ENCODE measurements at regions not wholly inside any gene's neighbourhood (a gene's known extent, or its start where the extent isn't known, plus 50 kb on each side); places are given as distances from the start of the nearest gene placed in this dataset.

DNA sequence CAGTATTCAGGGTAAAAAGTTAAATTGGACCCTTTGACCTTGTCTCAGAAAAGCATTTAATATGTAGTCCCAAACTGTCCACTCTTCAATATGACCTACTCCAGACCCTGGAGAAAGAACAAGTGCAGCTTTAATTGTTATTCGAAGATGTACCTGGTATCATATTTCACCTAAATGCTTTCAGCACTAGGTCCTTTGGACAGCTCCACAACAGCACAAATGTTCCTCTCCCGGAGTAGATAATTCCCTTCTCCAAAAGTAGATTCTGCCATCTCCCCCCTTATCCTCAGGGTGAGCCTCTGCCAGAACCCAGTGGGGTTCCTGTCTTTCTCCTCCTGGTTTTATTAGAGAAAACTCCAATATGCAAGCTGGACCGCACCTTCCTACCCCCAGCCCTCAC lies 104.5 kb upstream of the AJAP1 start:
- no peak for DNase-seq

DNA sequence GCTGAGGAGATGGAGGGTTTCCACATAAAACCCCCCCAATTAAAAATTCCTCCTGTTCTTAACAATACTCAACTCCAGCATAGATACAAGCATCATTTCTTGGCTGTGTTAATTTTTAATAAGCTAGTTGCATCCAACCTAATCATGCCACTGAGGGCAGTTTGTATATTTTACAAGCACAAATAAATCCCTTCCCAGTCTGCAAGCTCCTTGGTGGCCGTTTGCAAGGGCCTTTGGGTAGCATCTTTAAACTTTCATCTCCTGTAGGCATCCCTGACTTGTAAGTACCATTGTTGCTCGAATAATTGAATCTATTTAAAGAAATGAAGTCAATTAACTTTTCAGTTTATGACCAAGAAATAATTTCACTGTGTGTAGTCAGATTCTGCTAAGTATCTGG lies 103.5 kb upstream of the AJAP1 start:
- no peak for DNase-seq

DNA sequence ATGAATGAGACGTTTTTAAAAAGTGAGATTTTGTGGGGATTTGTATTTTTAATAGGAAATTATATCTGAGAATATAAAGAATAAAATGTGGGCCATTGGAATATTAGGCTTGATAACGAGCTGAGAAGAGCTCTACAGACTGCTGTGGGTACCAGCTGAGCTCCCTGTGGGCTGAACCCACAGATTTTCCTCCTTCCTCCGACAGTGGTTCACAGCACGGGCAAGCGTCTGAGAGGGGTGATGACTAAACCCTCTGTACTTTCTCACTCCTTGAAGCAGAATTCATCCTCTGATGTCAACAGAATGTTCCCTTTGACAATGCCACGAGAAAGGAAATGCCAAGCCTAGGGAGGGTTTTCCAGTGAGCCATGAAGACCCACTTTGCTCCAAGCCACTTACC lies 102.7 kb upstream of the AJAP1 start:
- DNase-seq = no peak

DNA sequence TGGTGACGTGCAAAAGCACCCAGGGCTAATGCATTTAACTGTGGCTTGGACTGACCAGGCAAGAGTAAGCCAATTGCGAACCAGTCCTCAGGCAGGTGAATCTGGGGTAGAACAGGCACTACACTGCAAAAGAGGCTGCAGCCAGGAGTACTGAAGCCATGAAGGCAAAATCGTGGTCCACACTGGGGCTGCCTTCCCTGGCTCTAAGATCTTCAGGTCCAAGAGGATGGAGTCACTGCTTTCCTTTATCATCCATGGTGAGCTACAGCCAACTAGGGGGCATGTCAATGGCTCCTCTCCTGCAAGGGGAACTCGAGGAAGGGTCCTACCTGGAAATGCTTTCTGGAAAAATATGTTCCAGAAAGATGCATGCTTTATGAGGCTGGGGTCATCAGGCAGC lies 100.6 kb upstream of the AJAP1 start:
- DNase-seq = no peak

DNA sequence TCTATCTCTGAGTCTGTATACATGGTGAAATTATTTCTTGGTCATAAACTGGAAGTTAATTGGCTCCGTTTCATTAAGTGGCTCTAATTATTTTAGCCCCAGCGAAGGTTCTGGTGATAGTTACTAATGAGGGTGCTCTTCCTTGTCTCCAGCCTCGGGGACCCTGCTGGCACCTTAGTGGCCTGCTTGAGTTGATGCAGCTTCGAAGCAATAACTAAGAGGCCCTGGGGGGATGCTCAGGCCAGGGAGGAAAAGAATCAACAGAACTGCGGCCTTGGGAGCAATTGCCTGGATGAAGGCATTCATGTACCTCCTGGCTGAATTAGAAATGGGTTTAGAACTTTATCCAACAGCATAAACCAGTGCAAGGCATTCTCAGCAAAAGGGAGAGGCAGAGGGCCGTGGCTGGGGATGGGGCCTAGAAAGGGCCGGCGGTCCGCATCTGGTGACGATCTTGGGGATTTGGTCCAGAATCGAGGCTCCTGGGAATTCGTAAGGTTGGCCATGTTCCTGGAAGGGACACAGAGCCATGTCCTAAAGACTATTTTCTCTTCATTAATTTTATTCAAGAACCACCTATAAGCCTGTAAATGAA lies 100.0 kb upstream of the AJAP1 start:
- no peak for DNase-seq

DNA sequence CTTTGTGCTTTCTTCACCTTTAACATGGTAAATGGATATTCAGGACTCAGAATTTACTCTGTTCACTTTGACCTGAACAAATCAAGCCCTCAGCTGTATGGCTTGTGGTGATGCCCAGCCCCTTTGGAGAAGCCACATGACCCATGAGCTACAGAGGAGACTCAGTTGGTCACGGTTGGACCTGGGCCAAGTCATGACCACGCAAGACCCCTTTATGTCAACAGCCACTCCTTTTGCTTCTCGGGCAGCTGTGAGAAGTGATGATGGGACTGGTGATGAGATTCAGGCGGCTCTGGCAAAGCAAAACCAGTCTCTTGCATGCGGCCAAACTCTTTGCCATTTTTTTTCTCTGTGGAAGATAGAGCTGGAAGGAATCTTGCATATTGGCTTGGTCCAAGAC lies 96.5 kb upstream of the AJAP1 start:
- DNase-seq = no peak

DNA sequence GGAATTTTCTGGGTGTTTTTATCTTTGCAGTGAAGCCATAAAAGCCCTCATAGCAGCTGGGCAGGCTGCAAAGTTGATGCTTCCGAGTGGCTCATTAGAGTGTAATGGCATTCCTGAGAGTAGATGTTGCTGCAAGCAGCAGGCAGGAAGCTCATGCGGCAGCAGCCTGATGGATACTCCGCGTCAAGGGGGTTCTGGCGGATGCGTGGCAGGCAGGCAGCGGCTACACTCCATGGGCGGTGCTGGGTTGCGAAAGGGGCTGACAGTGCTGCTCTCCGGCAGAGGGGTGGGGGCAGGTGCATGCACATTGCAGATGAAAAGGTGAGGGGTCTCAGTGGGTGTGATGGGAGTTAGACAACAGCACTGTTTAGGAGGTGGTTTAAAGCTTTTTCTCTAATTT lies 93.2 kb upstream of the AJAP1 start:
- no peak for DNase-seq

DNA sequence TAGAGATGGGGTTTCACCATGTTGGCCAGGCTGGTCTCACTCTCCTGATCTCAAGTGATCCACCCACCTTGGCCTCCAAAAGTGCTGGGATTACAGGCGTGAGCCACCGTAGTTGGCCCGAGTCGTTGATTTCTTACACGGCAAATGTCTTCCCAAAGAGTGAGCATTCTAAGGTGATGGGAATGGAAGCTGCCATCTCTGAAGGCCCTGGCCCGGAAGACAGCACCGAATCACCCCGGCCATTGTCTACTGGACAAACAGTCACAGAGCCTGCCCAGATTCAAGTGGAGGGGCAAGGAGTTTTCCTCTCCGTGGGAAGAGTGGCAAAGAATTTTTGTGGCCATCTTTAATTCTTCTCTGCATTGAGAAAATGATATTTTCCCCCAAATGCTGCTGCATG lies 92.1 kb upstream of the AJAP1 start:
- no peak for DNase-seq

DNA sequence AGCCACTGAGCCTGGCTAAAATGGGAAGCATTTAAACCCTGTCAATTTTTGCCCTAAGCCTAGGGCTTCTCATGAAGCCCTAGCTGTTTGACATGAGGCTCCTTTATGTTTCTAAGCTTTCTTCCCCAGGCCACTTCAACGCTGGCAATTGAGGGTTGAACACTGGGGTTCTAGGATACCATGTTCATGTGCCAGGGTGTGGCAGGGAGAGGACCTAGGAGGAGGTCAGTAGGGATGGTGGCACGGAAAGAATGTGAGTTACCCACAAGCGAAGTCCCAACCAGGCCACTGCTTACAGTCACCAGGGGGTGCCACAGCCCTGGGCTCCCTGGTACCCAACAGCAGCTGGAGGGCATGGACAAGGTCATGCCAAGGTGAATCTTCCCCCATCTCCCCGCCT lies 90.8 kb upstream of the AJAP1 start:
- no peak for DNase-seq

DNA sequence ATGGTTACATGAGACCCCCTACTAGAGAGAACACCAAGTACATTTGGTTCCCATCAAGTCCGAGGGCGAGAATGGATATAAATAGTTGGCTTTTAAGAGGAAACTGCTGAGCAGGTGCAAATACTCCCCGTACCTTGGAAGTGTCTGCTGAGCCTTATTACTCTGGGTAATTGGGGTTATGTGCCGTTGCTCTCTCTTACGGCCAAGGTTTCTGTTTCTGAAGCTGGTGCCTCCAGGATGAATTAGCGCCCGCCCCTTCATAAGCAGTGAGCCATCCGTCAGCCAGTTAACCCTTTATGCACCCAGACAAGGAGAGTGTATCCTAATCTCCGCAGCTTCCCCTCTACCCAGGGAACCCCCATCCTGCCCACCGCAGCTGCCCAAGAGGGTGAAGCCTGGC lies 90.4 kb upstream of the AJAP1 start:
- DNase-seq = no peak

DNA sequence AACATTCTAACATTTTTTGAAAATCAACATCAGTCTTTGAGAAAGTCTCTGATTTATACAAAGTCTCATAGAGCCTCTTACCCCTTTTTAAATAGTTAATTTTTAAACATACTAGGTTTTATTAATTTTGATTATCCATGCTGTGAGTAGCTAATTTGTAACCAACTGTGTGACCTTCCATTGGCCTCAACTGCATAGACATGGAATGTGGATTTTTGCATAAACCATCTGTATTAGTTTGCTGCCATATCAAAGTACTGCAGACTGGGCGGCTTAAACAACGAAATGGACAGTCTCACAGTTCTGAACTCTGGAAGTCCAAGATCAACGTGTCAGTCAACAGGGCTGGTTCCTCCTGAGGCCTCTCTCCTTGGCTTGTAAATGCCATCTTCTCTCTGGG lies 89.2 kb upstream of the AJAP1 start:
- no peak for DNase-seq

DNA sequence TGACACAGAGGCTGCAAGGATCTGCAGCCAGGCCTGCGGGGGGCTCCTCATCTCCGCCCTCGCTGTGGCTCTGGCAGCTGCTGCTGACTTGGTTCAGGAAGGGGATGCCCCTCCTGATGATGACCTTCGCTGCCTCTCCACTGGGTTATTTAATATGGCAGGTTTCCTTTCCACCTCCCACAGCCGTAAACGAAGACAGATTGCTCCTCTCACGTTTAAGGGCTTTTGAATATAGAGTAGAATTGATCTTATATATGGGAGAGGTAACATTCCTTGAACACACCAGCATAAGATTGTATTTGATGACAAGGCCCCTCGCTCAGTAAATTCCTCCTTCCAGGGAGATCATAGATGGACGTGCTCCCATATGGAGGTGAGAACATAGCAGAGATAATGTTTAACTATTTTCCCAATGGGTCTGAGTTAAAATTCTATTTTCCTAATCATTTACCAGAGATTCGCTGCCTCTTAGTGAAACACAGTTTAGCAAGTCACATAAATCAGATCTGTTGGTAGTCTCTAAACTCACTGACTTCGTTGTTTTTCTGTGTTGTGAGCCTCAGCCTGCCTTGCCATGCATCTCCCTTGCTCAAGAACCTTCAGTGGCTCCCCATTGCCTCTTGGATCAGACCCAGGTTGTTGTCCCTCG lies 88.5 kb upstream of the AJAP1 start:
- DNase-seq = no peak

DNA sequence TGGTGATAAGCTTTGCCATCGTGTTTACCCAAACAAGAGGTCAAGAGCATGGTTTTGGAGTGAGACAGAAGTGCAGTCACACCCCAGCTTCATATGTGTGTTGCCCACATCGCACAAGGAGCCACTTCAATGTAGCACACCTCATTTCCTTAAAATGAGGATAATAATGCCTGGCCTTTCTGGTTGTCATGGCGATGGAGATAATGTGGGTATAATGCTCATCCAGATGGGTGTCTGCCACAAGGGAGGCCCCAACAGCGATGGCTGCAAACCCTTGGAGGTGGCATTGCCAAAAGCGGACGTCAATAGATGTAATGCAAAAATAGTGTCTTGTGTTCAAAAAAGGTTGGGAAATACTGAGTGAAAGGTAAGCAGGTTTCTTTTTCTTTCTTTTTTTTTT lies 83.1 kb upstream of the AJAP1 start:
- no peak for DNase-seq

DNA sequence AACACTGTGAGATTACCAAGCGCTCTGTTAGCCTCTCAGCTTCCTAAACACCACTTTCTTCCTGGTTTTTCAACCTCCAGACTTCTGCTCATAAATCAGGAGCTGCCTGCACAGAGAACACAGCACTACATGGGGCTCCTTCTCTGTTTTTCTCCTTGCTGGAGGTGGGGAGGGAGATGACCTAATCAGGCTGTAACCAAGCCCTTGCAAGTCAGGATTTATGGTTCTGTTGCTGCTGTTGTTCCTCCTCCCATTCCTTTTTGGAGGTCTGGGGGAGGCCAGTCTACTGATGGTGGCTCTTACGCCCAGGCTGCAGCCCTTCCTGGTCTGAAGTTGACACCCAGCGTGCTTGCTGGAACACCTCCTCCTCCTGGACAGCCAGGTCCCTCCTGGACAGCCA lies 80.9 kb upstream of the AJAP1 start:
- no peak for DNase-seq

DNA sequence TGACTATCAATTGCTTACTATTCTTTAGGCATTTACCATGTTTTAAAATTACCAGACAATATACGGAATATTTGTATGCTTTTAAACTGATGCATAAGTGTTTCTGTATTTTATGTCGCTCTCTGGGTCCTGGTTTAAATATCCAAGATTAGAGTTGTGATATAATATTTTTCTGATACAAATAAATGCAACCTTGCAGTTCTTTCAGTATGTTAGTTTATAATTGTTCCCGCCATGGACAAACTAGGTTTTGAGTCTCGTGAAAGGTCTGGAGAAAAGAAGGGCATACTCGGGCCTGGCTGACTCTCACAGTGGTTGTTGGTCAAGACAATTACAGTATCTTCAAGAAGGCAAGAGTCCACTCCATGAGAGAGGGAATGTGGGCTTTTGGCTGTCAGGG lies 72.6 kb upstream of the AJAP1 start:
- no peak for DNase-seq

DNA sequence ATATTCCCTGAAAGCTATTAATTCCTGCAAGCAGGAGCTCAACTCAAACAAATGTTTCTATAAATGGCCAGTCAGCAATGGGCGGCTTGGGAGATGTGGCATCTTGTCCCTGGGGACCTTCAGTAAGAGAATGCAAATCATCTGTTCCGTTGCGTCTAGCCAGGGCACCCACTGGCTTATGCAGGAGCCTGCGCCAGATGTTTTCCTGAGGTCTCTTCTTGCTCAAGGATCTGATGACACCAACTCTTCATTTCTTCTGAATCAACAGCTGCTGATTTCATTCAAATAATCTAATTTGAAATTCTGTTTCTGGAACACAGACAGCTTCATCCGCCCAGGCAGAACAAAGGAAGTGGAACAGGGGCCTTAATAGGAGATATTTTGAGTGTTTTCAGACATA lies 70.0 kb upstream of the AJAP1 start:
- no peak for DNase-seq

DNA sequence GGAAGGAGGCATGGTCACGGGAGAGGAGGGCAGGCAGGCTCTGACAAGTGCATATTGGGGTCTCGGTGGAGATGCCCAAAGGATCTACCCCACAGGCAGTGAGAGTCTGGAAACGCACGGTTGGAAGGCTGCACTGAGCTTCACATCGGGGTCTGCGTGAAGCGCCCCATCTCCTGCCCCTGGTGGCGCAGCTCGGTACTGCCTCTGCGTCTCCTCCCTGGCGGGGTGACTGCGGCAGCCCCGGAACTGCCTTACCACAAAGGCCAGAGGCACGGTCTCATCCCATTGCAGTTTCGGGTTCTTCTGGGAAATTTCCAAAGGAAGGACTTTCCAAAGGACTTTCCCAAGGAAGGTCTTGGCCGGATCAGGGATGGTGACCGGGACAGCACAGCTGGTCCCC lies 69.2 kb upstream of the AJAP1 start:
- DNase-seq = no peak

DNA sequence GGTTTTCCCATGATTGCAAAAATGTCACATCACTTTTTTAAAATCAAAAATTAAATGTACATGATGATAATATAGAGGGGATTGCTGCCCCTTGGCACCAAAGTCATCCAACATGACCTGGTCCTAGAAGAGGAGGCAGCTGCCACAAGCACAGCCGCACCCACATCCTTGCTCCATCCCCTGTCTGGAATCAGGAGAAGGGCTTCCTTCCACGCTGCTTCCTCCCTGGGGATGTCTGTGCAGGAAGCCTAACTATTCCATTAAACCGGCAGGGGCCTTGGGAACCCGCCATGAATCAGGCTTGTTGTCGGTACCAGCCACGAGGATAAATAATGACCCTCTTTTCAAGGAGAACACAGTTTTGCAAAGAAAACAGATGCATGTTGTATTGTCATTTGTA lies 68.7 kb upstream of the AJAP1 start:
- DNase-seq = no peak

DNA sequence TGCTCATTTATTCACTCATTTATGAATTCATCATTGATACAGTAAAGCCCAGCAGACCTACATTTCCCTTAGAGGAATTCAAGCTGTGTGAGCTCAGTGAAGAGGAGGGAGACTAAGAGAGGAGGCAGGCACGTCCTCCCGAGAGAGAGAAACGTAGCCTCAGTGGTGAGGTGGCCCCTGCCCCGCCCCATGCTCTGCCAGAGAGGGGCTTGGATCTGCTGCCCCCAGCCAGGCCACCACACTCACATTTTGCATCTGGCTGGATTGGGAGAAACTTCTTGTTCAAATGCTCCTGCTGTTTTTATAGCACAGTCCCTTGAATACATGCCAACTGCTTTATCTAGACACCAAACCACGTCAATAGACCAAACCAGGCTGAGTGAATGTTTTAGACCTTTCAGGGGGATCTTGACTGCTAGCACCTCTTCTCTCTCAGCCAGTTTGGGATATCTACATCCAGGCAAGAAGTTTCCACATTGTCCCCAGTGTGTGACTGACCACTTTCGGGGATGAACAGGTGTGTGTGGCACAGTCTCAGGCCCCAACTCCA lies 67.7 kb upstream of the AJAP1 start:
- DNase-seq = no peak

DNA sequence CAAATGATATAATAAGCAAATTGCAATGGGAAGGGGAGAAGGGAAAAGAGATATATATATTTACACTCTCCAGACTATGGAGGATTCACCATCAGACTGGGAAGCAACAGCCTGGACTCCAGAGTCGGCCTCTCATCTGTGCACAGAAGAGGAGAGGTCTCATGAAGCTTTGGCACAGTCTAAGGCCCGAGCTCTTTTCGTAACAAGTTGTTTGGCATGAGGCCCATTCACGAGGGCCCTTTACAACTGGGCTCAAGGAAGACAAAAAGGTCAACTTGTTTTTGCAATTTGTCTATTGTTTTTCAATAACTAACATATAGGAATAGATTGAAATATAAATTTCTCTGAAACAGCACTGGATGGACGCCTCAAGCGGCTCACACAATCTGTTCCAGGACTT lies 66.7 kb upstream of the AJAP1 start:
- DNase-seq = no peak

DNA sequence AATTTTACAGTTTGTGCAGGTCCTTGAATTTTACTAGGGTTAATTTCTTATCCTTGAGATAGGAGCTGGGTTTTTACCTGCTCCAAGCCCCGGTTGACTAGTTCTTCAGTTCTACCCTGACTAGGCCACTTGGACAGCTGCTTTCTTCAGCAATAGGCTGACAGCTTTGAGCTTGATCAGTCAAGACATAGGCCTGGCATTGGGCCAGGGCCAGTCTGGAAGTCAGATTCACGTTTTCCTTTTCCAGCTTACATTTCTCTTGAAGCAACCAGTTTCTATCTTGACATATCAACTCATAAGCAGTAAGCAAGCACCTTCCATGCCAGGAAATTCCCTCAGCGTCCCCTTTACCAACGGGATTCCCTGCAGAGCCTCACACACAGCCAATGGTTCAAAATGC lies 63.7 kb upstream of the AJAP1 start:
- no peak for DNase-seq

DNA sequence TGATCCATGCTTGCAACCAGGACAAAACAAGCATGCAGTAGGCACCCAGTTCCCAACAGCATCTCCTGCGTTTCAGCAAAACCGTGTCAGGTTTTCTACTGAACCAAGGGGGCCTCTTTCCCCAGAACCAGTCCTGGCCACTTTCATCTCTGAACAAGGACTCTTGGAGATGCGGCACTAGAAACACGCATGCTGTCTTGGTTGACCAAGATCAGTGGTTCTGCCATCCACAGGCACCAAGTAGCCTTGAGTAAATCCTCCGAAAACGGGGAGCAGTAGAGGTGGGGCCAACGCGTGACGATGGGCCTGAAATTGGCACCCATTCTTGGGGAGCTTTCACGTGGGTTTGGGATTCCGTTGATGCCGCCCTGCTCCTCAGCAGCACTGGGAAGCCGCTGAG lies 62.5 kb upstream of the AJAP1 start:
- DNase-seq = no peak

DNA sequence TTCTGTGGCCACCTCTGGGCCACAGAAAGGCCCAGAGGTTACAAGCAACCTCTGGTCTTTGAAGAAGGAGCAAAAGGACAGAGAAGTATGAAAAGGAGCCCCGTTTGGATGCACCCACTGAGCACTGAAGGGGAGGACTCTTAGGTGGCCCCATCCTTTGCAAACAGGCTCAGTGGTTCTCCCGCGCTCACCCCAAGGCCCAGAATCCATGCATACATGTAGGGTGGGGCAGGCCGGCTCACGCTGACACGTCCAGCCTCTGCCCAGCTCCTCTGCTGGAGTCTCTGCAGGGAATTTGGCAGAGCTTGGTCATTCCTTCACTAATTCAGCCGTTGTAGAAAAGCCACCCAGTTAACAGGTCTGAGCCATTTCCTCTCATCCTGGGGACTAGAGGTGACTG lies 61.3 kb upstream of the AJAP1 start:
- no peak for DNase-seq

DNA sequence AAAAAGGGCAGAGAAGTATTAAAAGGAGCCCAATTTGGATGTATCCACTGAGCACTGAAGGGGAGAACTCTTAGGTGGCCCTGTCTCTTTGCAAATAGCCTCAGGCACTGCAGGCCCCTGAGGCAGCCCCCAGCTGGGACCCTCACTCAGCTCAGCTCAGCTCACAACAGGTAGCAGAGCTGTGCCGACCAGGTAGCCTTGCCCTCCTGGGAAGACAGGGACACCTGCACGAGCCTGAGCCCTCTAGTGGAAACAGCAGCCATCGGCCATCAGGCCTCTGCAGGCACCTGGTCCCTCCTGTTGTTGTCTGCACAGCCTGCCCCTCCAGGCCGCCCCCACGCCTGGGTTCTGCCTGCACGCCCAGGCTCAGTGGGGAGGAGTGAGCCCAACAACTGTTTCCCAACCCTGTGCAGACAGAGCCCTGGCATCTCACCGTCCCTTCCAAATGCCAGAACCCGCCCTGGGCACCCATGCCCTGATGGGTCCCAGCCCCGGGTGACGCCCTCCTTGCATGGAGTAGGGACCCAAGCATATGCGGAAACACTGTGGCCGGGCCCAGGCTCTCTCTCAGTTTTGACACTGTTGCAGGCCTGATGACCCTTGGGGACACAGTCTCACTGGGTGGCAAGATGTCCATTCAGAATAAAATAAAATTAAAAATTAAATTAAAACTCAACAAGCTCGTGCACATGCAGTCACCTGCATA lies 60.0 kb upstream of the AJAP1 start:
- DNase-seq = no peak
